GM21381 (cell line): ENCODE measurements at regions not wholly inside any gene's neighbourhood (a gene's known extent, or its start where the extent isn't known, plus 50 kb on each side); places are given as distances from the start of the nearest gene placed in this dataset.
"Not testable (repeated sequence)": the region's sequence is repeated elsewhere in the genome, so short reads cannot be mapped to it uniquely, and the experiment has no call there.

Experiments used
- ATAC-seq: cut with Tn5 transposase; IDR thresholded peaks from one replicate; pipeline ENCODE4 v1.9.1; 2021; ENCODE audit warnings: mild to moderate bottlenecking, moderate library complexity; ENCODE audit not compliant: unreplicated experiment

DNA sequence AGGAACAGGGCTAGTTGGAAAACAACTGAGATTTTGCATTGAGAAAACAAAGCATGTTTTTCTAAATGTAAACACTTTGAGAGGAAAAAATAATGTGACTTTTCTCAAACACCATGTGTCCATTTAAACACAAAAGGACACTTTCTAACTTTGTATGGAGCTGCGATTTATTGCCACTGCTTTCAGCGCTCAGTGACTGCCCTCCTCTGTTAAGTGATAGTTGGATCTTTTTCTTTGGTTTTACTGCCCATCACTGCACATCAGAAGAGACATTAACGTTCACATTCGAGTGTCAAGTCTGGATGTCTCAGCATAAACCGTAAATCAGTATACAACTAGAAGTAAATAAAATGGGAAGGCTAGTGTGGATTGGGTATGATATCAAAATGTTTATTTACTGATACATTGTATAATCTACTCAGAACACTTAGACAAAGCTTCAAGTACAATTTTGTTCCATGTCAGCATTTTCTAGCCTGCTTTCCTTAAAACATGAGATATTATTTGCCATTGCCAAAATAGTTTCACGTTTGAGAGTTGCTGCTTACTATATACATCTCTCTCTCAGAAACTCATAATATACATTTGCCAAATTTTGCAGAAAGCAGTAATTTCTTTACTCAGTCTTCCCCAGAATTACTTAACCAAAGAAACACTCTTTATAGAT, 237.6 kb downstream of the IKZF2 start:
- ATAC-seq = no peak

GRCh38 chr2:212912445-212913103, 238.8 kb downstream of the IKZF2 start:
- no peak for ATAC-seq

DNA sequence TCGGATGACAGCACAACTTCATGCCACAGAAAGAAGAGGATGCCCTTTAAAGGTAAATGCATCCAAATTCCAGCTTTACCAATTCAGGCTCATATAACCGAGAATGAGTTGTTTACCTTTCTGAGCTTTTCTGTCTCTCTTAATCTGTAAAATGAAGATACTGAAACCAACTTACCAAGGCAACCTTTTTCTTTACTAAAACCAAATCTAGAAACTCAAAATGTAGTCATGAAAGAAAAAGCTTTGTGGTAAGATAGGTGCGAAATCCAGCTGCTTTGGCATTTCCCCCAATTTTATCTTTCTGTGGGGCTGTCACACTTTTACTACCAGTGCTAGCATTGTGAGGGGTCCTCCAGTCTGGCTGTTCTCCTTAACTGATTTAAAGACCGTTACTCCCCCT, 240.4 kb downstream of the IKZF2 start:
- ATAC-seq = no peak

GRCh38 chr2:212908682-212909435, 242.6 kb downstream of the IKZF2 start:
- no peak for ATAC-seq

DNA sequence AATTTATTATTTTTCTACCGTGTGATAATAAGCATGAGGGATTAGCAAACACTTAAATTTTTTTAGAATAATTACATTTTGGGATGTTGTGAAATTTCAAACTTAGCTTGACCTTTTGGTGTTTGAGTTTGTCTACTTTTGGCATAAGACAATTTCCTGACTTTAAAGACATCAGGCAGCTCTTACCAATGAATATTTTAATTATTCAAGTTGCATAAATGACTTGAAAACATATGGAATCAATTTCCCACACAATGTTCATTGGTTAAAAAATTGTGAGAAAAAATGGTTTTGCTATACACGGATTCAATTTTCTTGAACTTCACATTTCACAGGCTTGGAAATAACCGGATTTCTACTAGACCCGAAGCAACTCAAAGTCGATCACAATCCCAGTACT, 243.4 kb downstream of the IKZF2 start:
- no peak for ATAC-seq

- no peak for ATAC-seq
Measured at GRCh38 chr2:212906620-212907019, 244.8 kb downstream of the IKZF2 start.

- no peak for ATAC-seq
Measured at GRCh38 chr2:212905640-212906201, 245.7 kb downstream of the IKZF2 start.

DNA sequence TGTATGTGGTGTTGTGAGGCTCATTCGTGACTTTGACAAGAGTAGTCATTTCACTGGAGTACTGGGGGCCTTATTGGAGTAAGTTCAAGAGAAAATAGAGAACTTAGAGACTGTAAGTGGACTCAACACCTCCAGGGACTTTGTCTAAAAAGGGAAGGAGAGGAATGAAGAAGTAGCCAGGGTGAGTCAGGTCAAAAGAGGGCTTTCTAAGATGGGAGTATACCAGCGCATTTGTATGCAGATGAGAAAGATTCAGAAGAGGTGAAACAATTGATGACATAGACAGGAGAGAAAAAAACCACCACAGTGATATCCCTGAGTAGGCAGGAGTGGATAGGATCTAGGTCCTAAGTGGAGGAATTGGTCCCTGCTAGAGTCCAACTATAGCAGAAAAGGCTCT, 246.8 kb downstream of the IKZF2 start:
- ATAC-seq = no peak

DNA sequence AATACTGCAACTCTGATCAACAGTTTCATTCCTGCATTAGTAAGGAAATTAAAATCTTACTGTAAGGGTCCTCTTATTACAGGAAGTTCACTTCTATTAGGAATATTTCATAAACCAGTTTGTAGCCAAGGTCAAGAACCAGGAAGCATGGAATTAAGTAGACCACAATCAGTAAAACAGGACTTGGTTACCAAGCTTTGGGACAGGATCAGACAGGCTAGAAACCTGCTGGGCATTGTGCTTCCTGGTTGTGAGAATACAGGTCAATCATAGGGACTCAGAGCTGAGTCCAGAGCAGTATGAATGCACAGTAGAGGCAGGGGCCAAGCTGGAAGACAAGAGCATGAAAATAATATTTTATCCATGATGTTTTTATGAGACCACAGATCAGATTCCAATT, 248.0 kb downstream of the IKZF2 start:
- ATAC-seq = no peak

- no peak for ATAC-seq
Measured at GRCh38 chr2:212902421-212902820, 249.0 kb downstream of the IKZF2 start.

DNA sequence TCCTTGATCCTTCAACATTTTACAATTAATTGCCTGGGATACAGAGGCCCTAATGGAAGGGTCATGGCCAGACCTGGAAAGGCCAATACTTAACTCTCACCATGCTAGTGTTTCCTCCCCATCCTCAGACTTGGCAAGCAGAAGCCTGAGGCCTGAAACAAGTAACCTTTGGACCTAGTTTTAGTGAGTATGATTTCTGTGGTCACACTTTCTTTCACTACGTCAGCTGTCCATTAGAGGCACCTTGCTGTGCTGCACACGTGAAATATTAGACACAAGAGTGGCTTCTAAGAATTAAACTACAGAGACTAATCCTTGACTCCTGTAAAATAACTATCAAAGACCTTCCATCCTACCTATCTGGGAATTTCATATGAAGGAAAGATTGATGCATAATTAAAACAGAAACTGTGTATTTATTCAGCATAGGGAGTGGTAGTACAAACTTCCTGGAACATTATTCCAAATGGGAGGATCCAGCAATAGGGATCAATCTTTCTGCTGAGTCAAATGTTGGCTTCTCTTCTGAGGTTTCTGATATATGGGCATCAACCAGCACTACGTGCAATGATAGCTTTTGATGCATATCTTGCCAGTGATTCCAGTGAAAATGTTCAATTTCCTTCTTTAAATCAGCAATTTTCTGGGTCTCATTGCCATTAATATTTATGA, 249.7 kb downstream of the IKZF2 start:
- ATAC-seq = no peak

DNA sequence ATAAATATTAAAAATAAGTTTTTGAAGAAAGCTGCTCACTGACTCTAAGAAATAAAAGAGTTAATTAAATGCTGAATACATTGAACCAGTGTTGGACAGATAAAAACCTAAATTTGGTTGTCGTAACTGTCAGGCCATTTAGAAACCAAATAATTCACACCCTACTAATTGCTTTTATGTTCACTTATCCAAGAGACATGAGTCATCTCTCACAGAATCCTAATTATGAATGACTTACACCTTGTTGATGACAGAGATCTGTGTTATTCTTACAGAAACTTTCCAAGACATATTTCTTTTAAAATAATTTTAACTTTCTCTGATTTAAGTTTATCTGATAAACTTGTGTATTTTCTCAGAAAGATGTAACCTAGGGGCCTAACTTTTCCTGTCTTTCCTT, 250.7 kb downstream of the IKZF2 start:
- no peak for ATAC-seq

GRCh38 chr2:212898011-212898410, 253.4 kb downstream of the IKZF2 start:
- no peak for ATAC-seq

- ATAC-seq = no peak
Measured at GRCh38 chr2:212897296-212897695, 254.1 kb downstream of the IKZF2 start.

DNA sequence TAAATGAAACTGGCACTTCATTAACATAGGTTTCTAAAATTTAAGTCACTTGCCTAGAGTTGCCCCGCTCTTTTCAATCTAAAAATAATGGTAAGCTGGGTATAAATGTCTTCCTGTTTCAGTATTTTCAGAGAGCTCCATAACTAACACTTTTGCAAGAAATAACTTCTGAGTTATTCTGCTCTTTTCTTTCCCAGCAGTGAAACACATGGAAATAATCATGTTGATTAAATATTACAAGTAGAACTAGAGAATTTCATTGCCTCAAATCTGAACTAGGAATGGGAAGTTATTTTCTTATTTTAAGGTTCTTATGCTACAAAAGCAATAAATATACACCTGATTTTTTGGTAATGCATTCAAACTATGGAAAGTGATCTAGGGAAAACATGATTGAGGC, 257.4 kb downstream of the IKZF2 start:
- ATAC-seq = no peak

- ATAC-seq = no peak
Measured at GRCh38 chr2:212893216-212893615, 258.2 kb downstream of the IKZF2 start.

DNA sequence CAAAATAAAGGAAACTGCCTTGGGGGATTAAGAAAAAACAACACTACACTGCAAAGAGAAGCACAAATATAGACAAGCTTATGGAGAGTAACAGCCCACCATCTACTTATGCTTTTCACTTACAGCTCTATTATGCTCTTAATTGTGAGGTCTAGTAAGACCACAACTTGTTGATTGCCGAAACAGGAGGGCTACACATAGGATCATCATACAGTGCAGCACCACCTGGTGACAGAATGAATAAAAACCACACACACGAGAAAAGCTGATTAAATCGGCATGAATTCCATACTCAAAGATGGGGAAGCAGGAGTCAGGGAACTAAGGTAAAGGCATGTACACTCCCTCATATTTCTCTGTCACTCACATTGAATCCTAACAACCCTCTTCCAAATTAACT, 259.2 kb downstream of the IKZF2 start:
- no peak for ATAC-seq

DNA sequence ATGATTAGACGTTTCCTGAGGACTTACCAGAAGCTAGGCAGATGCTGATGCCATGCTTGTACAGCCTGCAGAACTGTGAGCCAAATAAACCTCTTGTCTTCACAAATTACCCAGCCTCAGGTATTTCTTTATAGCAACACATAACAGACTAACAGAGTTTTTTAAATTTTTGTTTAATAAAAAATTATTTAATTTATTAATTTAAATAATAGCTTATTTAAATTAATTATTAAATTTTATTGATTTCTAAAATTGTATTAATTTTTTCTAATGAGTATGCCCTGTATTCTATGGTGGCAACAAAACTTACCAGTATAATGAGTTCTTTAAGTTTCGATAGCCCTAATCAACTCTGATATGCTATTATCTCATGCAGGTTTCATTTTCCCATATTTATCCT, 259.8 kb downstream of the IKZF2 start:
- no peak for ATAC-seq

- no peak for ATAC-seq
Measured at GRCh38 chr2:212882626-212883025, 268.8 kb downstream of the IKZF2 start.

DNA sequence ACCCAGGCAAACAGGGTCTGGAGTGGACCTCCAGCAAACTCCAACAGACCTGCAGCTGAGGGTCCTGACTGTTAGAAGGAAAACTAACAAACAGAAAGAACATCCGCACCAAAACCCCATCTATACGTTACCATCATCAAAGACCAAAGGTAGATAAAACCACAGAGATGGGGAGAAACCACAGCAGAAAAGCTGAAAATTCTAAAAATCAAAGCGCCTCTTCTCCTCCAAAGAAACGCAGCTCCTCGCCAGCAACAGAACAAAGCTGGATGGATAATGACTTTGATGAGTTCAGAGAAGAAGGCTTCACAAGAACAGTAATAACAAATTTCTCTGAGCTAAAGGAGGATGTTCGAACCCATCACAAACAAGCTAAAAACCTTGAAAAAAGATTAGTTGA, 274.9 kb downstream of the IKZF2 start:
- ATAC-seq = not testable (repeated sequence)

GRCh38 chr2:212875950-212876349, 275.5 kb downstream of the IKZF2 start:
- ATAC-seq = not testable (repeated sequence)
